Stimulated activated effector memory CD8-positive, alpha-beta T cell treated with anti-CD3 and anti-CD28 coated beads, Interleukin-12 subunit alpha, Interleukin-12 subunit beta, amount 100 ng/mL, for 72 hours (primary cell): ENCODE measurements at regions not wholly inside any gene's neighbourhood (a gene's known extent, or its start where the extent isn't known, plus 50 kb on each side); places are given as distances from the start of the nearest gene placed in this dataset.

Experiments used
- ATAC-seq: fragments of 150-1000 bp; cut with Tn5 transposase; 2 replicates; pipeline ENCODE4 v1.10.0; 2021
- DNase-seq, 2 donors: peaks; one replicate each; pipeline ENCODE4 v3.0.0; 2021 to 2022; ENCODE audit warnings: low spot score in 2 of 2
- H3K27ac Mint-ChIP-seq: one replicate; pipeline ENCODE4 v1.8.0; 2022; ENCODE audit warnings: mild to moderate bottlenecking, mixed read lengths
- H3K36me3 Mint-ChIP-seq: one replicate; pipeline ENCODE4 v1.8.0; 2022; ENCODE audit warnings: mild to moderate bottlenecking, mixed read lengths
- H3K4me1 Mint-ChIP-seq: one replicate; pipeline ENCODE4 v1.8.0; 2022; ENCODE audit warnings: mixed read lengths
- H3K4me3 Mint-ChIP-seq: one replicate; pipeline ENCODE4 v1.8.0; 2022; ENCODE audit warnings: mild to moderate bottlenecking, mixed read lengths
- H3K9me3 Mint-ChIP-seq: one replicate; pipeline ENCODE4 v1.8.0; 2022; ENCODE audit warnings: mixed read lengths

- no peak for DNase-seq
- no peaks in the 10 kb centered on the region for H3K9me3 Mint-ChIP-seq
- no peak for ATAC-seq
- no peaks in the 10 kb centered on the region for H3K36me3 Mint-ChIP-seq
- peaks cover 30% of the 10 kb centered on the region for H3K4me1 Mint-ChIP-seq
- no peak overlapping the region for H3K4me3 Mint-ChIP-seq
- H3K27ac Mint-ChIP-seq: no peak overlapping the region
Measured at GRCh38 chr10:62654966-62655336, 149.6 kb upstream of the ADO start.

GRCh38 chr10:62655337-62655994 lies 149.1 kb upstream of the ADO start:
- Mint-ChIP-seq H3K4me3 (no peak overlapping the region), H3K36me3 (no peaks in the 10 kb centered on the region), H3K27ac (no peak overlapping the region), H3K4me1 (peaks cover 30% of the 10 kb centered on the region), H3K9me3 (no peaks in the 10 kb centered on the region)
- DNase-seq (peak in 1 of 2 donors; percentile 72), ATAC-seq (peak; percentile 92)

GRCh38 chr10:62657244-62657835 lies 147.2 kb upstream of the ADO start:
- ATAC-seq (no peak), DNase-seq (no peak)
- Mint-ChIP-seq H3K27ac (no peak overlapping the region), H3K9me3 (no peaks in the 10 kb centered on the region), H3K4me3 (no peak overlapping the region), H3K4me1 (peaks cover 28% of the 10 kb centered on the region), H3K36me3 (no peaks in the 10 kb centered on the region)

GRCh38 chr10:62658516-62658915 lies 146.0 kb upstream of the ADO start:
- no peak overlapping the region for H3K4me3 Mint-ChIP-seq
- H3K27ac Mint-ChIP-seq: no peak overlapping the region
- no peaks in the 10 kb centered on the region for H3K36me3 Mint-ChIP-seq
- peaks cover 20% of the 10 kb centered on the region for H3K4me1 Mint-ChIP-seq
- no peak for DNase-seq
- H3K9me3 Mint-ChIP-seq: no peaks in the 10 kb centered on the region
- ATAC-seq: no peak

- Mint-ChIP-seq H3K27ac (no peak overlapping the region), H3K36me3 (no peaks in the 10 kb centered on the region), H3K9me3 (no peaks in the 10 kb centered on the region), H3K4me1 (peaks cover 5% of the 10 kb centered on the region), H3K4me3 (no peak overlapping the region)
- no peak for DNase-seq
- ATAC-seq: no peak
Measured at GRCh38 chr10:62661143-62661542, 143.4 kb upstream of the ADO start.

- DNase-seq (no peak), ATAC-seq (no peak)
- H3K36me3 Mint-ChIP-seq: no peaks in the 10 kb centered on the region
- H3K27ac Mint-ChIP-seq: no peak overlapping the region
- no peak overlapping the region for H3K4me3 Mint-ChIP-seq
- no peaks in the 10 kb centered on the region for H3K9me3 Mint-ChIP-seq
- H3K4me1 Mint-ChIP-seq: peaks cover 5% of the 10 kb centered on the region
Measured at GRCh38 chr10:62662486-62662885, 142.0 kb upstream of the ADO start.

GRCh38 chr10:62665771-62666170 lies 138.7 kb upstream of the ADO start:
- H3K9me3 Mint-ChIP-seq: no peaks in the 10 kb centered on the region

GRCh38 chr10:62666275-62666674 lies 138.2 kb upstream of the ADO start:
- H3K27ac Mint-ChIP-seq: no peak overlapping the region

More at GRCh38 chr10:62665771-62666170, 138.7 kb upstream of the ADO start:
- Mint-ChIP-seq H3K4me3 (no peak overlapping the region), H3K4me1 (peaks cover 19% of the 10 kb centered on the region), H3K36me3 (no peaks in the 10 kb centered on the region), H3K27ac (no peak overlapping the region)
- DNase-seq: no peak
- no peak for ATAC-seq

GRCh38 chr10:62669341-62669740 lies 135.2 kb upstream of the ADO start:
- Mint-ChIP-seq H3K4me3 (no peak overlapping the region), H3K4me1 (peaks cover 25% of the 10 kb centered on the region), H3K9me3 (no peaks in the 10 kb centered on the region), H3K27ac (peak overlapping the region; percentile 64), H3K36me3 (no peaks in the 10 kb centered on the region)
- DNase-seq (no peak), ATAC-seq (no peak)

More at GRCh38 chr10:62666275-62666674, 138.2 kb upstream of the ADO start:
- Mint-ChIP-seq H3K36me3 (no peaks in the 10 kb centered on the region), H3K4me3 (no peak overlapping the region), H3K9me3 (no peaks in the 10 kb centered on the region), H3K4me1 (peaks cover 24% of the 10 kb centered on the region)
- no peak for DNase-seq
- no peak for ATAC-seq

- DNase-seq (no peak), ATAC-seq (peak; percentile 48)
- H3K4me3 Mint-ChIP-seq: no peak overlapping the region
- no peak overlapping the region for H3K27ac Mint-ChIP-seq
- no peaks in the 10 kb centered on the region for H3K36me3 Mint-ChIP-seq
- no peaks in the 10 kb centered on the region for H3K9me3 Mint-ChIP-seq
- H3K4me1 Mint-ChIP-seq: peaks cover 25% of the 10 kb centered on the region
Measured at GRCh38 chr10:62671104-62671503, 133.4 kb upstream of the ADO start.

- peak overlapping the region; percentile 1 for H3K4me3 Mint-ChIP-seq
- H3K27ac Mint-ChIP-seq: peak overlapping the region; percentile 0
- H3K9me3 Mint-ChIP-seq: peaks cover 7% of the 10 kb centered on the region
- H3K4me1 Mint-ChIP-seq: peaks cover 37% of the 10 kb centered on the region
- ATAC-seq (peak; percentile 96), DNase-seq (peak; percentile 61 to 83)
- H3K36me3 Mint-ChIP-seq: peaks cover 12% of the 10 kb centered on the region
Measured at GRCh38 chr10:62681211-62681940, 123.1 kb upstream of the ADO start.

- DNase-seq (no peak), ATAC-seq (no peak)
- peaks cover 55% of the 10 kb centered on the region for H3K4me1 Mint-ChIP-seq
- no peak overlapping the region for H3K27ac Mint-ChIP-seq
- no peak overlapping the region for H3K4me3 Mint-ChIP-seq
- H3K36me3 Mint-ChIP-seq: peaks cover 6% of the 10 kb centered on the region
- peaks cover 15% of the 10 kb centered on the region for H3K9me3 Mint-ChIP-seq
Measured at GRCh38 chr10:62684911-62685310, 119.6 kb upstream of the ADO start.

GRCh38 chr10:62687230-62687748 lies 117.2 kb upstream of the ADO start:
- Mint-ChIP-seq H3K36me3 (no peaks in the 10 kb centered on the region), H3K4me1 (peaks cover 56% of the 10 kb centered on the region), H3K9me3 (peaks cover 15% of the 10 kb centered on the region), H3K4me3 (no peak overlapping the region), H3K27ac (no peak overlapping the region)
- DNase-seq (no peak), ATAC-seq (peak; percentile 93)

GRCh38 chr10:62688971-62689700 lies 115.4 kb upstream of the ADO start:
- H3K4me1 Mint-ChIP-seq: peaks cover 62% of the 10 kb centered on the region

GRCh38 chr10:62689712-62690111 lies 114.8 kb upstream of the ADO start:
- Mint-ChIP-seq H3K4me1 (peaks cover 66% of the 10 kb centered on the region), H3K36me3 (no peaks in the 10 kb centered on the region), H3K9me3 (peaks cover 15% of the 10 kb centered on the region), H3K4me3 (peak overlapping the region; percentile 36), H3K27ac (peak overlapping the region; percentile 84)
- ATAC-seq: no peak
- no peak for DNase-seq

More at GRCh38 chr10:62688971-62689700, 115.4 kb upstream of the ADO start:
- Mint-ChIP-seq H3K4me3 (peak overlapping the region; percentile 36), H3K27ac (peak overlapping the region; percentile 84), H3K36me3 (no peaks in the 10 kb centered on the region), H3K9me3 (peaks cover 15% of the 10 kb centered on the region)
- ATAC-seq (no peak), DNase-seq (no peak)
